ELF-1 (cell line): ENCODE measurements at regions not wholly inside any gene's neighbourhood (a gene's known extent, or its start where the extent isn't known, plus 50 kb on each side); places are given as distances from the start of the nearest gene placed in this dataset.
"Not testable (repeated sequence)": the region's sequence is repeated elsewhere in the genome, so short reads cannot be mapped to it uniquely, and the experiment has no call there.

Experiments used
- DNase-seq: peaks from one replicate; pipeline ENCODE4 v3.0.0-alpha.2; 2016; ENCODE audit warnings: low read depth, low spot score

DNA sequence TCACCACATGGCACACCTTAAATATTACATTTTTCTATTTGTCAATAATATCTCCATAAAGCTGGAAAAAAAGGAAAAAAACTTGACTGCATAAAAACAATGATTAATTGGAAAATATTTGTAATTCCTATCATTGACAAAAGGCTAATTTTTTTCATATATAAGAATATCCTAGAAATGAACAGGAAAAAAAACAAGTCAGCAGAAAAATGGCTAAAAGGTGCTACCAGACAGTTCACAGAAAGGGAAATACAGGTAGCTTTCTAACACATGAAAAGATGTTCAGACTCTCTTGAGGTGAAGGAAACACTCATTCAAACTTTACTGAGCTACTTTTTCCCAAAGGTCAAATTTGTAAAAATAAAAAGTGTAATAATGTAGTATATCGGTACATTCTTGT, 104.1 kb upstream of the SCAF8 start:
- no peak for DNase-seq

DNA sequence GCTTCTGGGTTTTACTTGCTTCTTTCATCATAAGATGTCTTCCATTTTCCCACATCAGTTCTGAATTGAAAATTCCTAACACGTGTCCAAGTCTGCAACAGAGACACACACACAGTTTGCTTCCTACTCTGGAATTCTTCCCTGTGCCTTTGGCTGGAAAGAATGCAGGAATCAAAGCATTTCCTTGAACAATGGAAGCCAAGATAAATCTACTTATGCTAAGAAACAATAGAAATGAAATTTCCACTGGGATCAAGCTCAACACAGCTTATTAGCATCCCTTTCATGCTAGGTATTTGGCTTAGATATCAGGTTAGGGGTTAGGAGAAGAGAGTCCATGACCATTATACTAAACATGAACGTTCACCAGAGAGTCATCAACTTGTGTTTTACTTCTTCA, 101.1 kb upstream of the SCAF8 start:
- DNase-seq: no peak

DNA sequence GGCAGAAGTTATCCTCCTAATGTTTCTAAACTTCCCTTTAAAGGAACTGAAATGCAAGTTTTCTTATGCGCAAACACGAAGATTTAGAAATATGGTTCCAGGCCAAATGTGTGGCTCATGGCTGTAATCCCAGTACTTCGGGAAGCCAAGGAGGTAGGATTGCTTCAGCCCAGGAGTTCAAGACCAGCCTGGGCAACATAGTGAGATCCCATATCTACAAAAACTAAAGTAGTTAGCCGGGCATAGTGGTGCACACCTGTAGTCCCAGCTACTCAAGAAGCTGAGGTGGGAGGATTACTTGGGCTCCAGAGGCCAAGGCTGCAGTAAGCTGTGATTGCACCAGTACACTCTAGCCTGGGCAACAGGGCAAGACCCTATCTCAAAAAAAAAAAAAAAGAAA, 95.8 kb upstream of the SCAF8 start:
- DNase-seq: no peak

DNA sequence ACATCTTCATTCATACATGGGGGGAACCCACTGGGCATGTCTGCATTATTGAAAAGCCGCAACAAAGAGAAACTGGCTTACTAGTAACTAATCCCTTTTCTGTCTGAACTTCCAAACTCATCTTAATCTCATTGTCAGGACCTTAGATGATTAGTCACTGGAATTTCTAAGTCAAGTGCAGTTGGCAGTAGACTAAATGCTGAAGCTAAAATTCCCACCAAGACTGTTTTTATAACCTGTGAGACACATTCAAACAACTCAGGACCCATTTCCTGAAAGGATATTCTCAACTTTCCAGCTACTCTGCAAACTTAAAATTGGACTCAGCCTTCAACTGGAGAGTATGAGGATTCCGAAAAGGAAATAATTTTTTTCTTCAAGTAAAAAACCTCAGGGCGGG, 94.8 kb upstream of the SCAF8 start:
- no peak for DNase-seq

DNA sequence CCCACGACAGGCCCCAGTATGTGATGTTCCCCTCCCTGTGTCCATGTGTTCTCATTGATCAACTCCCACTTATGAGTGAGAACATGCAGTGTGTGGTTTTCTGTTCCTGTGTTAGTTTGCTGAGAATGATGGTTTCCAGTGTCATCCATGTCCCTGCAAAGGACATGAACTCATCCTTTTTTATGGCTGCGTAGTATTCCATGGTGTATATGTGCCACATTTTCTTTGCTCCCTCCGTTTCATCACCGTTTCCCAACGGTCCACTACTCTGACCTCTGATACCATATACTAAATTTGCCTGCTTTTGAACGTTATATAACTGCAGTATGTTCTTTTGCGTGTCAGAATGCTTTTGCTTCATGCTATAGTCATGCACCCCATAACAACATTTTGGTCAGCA, 94.0 kb upstream of the SCAF8 start:
- DNase-seq: not testable (repeated sequence)

DNA sequence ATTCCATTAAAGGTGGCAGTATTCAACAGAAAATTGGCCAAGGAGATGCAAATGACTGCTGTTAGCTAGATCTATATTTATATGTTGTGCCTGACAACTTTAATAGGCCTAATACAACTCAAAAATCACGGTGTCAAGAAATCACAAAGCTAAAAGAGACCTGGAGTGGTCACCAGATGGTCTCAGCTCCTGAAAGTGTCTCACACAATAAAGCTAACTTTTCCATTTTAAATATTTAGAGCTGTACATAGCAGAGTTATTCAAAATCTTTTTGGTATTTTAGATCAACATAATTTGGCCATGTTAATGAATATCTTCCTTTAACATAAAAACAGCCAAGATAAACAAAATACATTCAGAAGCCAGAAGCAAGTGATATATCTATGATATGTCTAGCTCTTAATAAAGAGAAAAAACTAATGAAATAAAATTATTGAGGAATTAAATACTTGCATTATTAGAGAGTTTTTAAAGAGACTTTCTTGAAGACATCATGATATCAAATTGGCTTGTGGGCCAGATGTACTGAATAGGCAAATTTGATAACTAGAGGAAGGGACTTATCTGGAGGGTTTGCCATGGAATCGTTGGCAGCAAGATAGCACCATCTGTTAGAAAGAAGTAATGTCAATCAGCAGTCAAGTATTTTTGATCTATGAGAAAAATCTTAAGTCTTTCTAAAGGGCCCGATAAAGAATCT, 84.9 kb upstream of the SCAF8 start:
- DNase-seq: no peak

DNA sequence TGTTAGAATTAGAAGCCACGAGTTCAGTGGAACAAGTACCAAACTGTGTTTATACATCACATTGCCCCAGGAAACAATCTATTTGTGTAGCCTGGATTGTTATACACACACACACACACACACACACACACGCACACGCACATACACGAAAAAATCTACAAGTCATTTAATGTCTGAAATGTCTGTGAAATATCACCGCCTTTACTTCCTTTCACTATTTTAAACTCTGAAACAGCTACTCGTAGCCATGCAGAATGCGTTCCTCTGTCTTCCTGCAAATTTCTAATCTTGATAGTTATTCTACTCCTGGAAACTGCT, 84.4 kb upstream of the SCAF8 start:
- DNase-seq: no peak

DNA sequence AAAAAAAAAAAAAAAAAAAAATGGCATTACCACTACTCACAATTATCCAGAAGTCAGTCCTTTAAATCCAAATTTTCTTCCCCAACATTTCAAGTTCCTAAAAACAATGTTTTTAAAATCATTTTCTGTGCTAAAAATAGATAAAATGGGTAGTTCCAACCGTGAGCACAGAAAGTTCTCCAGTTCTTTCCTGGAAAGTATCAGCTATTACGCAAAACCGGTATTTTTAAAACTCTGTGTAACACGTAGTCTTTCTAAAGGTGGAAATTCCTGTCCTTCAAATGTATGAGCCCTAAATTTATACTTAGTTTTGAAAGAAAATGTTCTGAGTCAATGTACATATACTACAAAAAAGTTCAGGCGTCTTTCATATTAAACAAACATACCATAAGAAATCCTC, 83.5 kb upstream of the SCAF8 start:
- DNase-seq: no peak

DNA sequence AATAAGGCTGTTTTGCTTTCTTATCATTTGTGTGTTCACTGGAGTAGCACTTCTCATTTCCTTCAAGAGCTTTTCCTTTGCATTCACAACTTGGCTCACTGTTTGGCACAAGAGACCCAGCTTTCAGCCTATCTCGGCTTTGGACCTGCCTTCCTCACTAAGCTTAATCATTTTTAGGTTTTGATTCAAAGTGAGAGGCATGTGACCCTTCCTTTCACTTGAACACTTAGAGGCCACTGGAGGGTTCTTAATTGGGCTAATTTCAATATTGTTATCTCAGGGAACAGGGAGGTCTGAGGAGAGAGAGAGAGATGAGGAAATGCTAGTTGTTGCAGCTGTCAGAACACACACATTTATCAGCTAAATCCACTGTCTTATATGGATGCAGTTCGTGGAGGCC, 82.9 kb upstream of the SCAF8 start:
- DNase-seq: no peak

DNA sequence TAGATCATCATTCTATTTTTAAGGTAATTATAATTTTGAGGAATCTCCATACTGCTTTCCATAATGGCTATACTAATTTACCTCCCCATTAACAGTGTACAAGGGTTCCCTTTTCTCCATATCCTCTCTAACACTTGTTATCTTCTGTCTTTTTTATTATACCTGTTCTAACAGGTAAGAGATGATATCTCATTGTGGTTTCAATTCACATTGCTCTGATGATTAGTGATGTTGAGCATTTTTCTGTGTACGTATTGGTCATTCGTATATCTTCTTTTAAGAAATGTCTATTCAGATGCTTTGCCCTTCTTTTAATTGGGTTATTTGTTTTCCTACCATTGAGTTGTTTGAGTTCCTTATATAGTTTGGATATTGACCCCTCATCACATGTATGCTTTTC, 81.6 kb upstream of the SCAF8 start:
- no peak for DNase-seq

DNA sequence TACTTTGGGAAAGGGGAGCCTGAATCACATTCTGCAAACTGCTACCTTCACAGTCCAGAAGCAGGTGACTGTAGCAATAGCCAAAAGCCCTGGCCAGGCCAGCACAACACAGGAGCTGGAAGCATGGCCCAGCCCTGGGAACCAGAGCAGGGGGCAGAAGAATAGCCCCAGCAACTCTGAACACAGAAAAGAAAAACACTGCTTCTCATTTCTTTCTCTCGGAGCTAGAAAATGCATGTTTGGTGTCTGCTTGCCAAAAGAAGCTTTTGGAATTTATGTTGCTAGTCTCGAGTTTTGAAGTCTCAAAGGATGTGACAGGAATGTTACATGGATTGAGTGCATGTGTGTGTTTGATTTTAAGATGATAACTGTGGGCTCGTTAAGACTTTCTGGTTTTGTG, 79.8 kb upstream of the SCAF8 start:
- peak; percentile 5 for DNase-seq

DNA sequence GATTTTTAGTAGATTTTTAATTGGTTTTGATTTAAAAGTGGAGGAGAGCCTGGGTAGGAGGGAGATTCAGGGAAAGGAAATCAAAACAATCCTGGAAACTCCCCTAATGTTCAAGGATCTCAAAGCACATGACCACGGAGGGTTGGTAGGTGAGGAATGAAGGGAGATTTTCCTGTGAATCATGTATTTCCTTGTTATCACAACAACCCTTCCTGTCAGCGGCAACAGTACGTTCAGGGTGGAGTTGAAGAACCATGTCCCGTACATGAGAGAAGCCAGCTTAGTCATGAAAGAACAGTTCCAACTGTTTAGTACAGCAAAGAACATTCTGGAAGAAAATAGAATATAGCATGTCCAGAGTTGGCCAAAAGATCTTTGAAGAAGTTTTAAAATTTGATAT, 79.4 kb upstream of the SCAF8 start:
- DNase-seq: no peak

DNA sequence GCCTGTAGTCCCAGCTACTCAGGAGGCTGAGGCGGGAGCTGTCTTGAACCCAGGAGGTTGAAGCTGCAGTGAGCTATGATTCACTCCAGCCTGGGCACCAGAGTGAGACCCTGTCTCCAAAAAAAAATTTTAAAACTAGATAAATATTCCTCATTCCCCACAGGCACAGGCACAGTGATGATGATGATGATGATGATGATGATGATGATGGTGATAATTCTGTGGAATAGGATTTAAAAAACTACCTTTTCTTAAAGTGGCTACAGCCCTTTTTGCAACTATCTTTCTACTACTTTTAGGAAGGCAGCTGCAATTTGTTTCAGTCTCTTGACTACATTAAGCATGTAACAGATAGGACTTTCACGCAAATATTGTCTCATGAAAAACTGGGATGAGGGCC, 76.6 kb upstream of the SCAF8 start:
- DNase-seq: no peak

DNA sequence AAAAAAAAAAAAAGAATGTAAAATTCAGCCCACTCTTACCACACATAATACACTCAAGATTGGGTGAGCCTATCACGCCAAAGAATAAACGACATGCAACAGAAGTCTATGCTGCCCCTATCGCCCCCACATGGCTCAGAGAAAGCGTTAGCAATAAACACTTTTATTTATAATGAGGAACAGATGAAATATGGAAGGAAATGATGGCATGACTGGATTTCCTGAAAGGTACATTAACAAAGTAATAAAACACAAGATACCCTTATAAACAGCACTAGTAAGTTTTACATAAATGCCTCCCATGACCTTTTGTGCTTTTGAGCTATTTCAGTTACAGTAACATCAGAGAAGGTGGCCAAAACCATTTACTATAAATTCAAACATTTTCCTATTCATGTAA, 71.4 kb upstream of the SCAF8 start:
- no peak for DNase-seq

DNA sequence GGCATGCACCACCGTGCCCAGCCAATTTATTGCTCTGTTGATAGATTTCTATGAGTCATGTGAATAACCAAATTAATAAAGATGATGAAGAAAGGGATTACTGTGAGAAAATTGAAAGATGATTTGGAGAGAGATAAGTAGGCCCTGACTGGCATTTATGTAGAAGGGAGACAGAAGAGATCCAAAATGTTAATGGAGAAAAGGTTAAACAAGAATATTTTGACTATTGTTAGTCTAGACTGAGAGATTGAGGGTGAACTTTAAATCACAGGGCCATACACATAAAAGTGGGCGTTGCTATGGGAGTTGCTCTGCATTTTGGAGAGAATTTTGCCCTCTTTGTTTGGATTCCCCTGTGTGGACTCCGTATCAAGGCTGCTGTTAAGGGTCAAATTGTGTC, 68.9 kb upstream of the SCAF8 start:
- no peak for DNase-seq

DNA sequence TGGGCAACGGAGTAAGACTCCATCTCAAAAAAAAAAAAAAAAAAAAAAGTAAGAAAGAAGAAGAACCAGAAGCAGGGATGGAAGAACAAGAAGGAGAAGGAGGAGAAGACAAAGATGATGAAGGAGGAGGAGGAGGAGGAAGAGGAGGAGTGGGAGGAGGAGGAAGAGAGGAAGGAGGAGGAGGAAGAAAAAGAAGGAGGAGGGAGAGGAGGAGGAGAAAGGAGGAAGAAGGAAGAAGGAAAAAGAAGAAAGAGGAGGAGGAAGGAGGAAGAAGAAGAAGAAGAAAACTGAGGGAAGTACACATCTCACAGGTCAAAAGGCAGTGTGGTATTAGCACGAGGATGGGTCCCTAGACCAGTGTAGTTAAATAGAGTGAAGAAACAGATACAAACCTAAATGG, 65.1 kb upstream of the SCAF8 start:
- DNase-seq: no peak

DNA sequence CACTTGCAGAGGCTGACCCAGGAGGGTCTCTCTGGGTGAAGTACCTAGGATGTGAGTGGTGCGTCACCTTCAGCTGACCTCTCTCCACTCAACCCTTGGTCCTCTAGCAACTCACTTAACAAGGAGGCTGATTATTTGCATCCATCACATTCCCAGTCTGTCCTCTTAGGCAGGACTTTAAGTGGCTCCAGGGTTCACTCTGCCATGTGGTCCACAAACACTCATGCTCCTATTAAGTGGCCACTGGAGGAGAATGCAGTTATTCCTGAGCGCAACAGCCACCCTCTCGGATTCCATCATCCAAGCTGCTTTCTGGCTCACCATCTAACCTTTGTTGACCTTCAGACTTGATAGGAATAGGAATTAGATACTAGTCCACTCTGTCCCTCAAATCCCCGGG, 61.1 kb upstream of the SCAF8 start:
- no peak for DNase-seq

DNA sequence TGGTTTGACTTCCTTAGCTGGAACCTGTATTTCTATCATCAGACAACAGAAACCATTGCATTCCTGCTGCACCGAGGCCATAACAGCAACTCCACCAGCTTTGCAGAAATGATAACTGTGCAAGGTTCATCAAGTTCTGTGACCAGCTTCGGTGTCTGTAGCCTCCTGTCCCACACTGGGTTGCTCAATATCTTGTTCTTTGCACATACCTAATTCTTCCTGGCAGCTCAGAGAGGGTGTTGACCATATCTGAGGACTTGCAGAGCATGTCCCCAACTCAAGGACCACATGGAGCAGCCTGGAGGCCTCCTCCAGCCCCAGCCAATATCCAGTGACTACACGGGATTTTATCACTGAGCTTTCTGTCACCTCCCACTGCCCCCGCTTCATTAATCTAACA, 59.3 kb upstream of the SCAF8 start:
- DNase-seq: no peak

DNA sequence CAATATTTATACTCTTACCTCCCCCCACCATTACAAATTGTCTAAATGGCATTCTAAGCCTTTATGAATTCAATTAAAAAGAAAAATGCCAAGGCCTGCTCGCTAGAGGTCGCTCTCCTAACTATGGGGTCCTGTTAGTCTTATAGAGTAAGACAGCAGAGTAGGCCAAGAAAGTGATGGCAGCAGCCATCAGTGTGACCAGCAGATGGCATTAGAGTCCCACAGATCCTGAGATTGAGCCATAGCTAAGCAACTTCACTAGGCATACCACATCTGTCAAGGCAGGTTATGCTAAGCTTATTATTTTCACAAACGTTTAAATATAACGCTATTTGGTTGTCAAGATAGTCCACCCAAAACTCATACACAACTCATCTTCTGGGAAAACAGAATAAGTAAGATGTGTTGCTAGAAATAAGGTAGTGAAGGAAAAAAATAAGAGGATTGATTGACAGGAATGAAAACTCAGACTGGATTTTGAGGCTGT, 57.6 kb upstream of the SCAF8 start:
- DNase-seq: peak; percentile 96

DNA sequence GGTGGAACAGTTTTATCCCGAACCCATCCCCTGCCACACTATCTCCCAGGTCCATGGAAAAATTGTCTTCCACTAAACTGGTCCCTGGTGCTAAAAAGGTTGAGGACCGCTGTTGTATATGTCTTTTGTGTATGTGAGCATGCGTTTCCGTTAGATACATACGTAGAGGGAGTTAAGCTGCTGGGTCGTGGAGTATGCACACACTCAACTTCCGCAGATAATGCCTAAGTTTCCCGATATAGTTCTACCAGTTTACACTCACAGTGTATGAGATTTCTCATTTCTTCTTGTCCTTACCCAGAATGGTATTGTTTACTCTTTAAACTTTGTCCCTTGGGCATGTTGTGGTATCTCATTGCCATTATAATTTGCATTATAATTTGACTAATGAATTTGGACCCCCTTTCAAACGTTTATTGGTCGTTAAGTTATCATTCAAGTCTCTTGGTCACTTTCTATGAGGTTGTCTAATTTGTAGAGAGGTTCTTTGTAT, 50.5 kb upstream of the SCAF8 start:
- DNase-seq: no peak
